CD4-positive, alpha-beta T cell treated with Interferon alpha-2 for 1 hour (primary cell): ENCODE measurements at regions not wholly inside any gene's neighbourhood (a gene's known extent, or its start where the extent isn't known, plus 50 kb on each side); places are given as distances from the start of the nearest gene placed in this dataset.

ENCODE experiments used
- DNase-seq, 2 donors: peaks; one replicate each; pipeline ENCODE4 v3.0.0-alpha.2; 2020 to 2022

- DNase-seq, result no peak
These were observed 622.3 kb upstream of the PLXNA2 start for GRCh38 chr1:208866386-208866955.

DNA sequence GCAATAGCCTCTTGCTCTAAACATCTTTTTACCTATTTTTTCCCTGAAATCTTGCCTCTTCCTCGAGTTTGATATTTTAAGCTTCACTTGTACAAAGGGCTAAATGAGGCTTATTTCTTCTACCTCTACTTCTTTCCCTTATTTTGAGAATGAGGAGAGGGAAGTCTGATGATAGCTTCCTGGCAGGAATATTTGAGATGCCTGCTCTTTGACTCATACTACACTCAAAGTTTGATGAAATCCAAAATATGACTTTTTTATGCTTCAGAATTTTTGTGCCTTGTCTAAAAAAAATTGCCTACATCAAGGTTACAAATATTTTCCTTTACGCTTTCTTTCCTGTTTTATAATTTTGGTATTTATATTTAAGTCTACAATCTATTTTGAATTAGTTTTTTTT, 624.4 kb upstream of the PLXNA2 start:
- DNase-seq, result no peak

DNA sequence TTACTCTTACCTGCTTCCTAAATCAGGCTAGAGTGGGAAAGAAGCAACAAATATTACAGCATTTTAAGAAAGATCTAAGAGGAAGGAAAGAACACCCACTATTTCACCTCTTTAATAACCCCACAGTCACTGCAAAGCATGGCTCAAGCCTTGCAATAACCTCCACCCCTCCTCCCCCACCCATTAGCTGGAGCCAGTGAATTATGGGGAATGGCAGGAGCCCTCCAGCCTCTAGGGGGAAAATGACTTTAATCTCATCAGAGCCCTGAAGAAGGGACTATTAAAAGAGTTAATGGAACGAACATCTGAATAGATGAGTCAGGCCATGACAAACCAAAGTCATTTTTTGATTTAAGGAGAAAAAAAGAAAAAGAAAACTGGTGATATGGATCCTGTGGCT, 630.7 kb upstream of the PLXNA2 start:
- DNase-seq, result no peak

GRCh38 chr1:208879022-208879421, 634.8 kb upstream of the PLXNA2 start:
- DNase-seq, result no peak

- DNase-seq, result no peak
These were observed 636.4 kb upstream of the PLXNA2 start for GRCh38 chr1:208880433-208881100.

- no peak for DNase-seq
These were observed 640.9 kb upstream of the PLXNA2 start for GRCh38 chr1:208885060-208885459.

- no peak for DNase-seq
These were observed 641.5 kb upstream of the PLXNA2 start for GRCh38 chr1:208885650-208886049.

DNA sequence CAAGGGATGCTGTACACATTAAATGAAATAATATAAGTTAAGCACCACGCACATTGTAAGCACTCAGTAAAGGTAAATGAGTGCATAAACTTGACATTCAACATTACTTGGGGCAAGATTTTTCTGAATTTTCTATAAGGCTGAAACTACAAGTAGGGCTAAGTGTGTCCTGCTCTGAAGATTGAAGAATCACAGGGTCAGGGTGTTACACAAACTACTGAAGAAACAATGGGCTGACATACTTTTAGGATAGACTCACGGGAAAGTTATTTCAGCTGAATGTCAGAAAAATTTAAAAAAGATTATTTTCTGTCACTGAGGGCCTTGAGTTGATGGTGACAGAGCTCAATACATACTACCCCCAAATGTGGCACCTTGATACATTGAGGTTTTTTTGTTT, 644.2 kb upstream of the PLXNA2 start:
- no peak for DNase-seq

GRCh38 chr1:208892147-208892546, 648.0 kb upstream of the PLXNA2 start:
- no peak for DNase-seq

- no peak for DNase-seq
These were observed 649.1 kb upstream of the PLXNA2 start for GRCh38 chr1:208893251-208893650.

DNA sequence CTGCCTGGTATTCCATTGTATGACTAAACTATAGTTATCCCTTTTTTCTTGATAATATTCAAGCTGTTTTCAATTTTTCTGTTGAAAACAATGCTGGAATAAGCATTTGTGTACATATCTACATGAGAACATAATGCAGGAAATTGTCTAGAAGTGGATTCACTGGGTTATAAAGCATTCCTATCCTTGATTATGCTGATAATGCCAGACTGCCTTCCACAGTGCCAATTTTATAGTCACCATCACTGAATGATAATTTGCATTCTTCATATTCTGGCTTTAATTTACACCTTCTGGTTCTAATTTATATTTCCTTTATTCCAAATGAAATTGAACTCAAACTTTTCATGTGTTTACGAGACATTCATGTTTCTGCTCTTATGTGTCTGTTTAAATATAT, 651.0 kb upstream of the PLXNA2 start:
- DNase-seq, result no peak

DNA sequence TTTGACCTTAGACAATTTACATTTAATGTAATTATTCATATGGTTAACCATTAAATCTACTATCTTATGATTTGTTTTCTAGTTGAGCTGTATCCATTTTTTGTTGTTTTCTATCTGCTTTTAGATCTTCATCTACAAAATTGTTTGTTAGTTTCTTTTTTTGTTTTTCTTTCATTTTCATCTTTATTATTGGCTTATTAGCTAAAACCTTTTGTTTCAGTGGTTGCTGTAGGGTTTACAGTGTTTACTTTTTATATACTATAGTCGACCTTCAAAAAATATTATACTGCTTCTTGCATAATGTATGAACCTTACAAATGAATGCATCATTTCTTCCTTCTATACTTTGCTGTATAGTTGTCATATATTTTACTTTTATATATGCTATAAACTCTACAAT, 651.6 kb upstream of the PLXNA2 start:
- no peak for DNase-seq

DNA sequence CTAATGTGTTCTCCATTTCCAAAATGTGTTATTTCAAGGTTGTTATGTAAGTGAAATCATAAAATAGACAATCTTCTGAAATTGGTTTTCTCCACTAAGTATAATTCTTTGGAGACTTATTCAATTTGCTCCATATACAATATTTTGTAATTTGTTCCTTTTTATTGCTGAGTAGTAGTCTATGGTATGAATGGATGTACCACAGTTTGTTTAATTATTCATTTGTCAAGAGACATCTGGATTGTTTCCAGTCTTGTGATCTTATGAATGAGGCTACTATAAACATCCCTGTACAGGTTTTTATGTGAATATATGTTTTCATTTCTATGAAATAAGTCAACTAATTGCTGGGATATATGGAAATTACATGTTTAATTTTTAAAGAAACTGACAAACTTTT, 652.6 kb upstream of the PLXNA2 start:
- no peak for DNase-seq

- DNase-seq, result no peak
These were observed 655.3 kb upstream of the PLXNA2 start for GRCh38 chr1:208899438-208899837.

DNA sequence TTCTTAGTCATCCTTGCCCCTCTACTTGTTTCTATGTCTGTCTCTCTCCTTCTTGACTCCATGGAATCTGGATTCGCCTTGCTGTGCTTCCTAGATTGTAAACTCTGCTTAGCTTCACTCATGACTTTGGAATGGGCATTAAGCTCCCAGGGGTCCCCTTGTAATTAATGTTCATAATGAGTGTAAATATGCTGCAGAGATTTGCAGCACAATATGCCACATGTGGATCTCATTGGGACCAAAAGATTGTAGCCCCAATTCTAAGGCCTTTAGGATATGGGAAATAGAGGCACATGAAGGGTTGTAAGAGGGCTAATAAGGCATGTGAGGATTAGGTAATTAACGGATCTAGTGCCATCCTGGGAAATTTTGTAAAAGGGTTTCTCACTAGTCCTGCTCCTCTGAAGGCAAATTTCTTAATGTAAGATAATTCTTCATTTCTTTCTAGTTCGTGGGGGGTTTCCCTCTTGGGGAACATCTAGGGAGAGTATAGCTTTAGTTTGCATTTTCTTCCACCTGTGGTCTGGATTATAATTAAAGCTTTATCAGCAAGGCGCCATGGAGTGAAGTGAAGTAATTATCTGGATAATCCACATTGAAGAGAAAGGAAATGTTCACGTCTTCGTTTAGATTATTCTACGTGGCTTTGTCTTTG, 659.2 kb upstream of the PLXNA2 start:
- DNase-seq, result no peak

DNA sequence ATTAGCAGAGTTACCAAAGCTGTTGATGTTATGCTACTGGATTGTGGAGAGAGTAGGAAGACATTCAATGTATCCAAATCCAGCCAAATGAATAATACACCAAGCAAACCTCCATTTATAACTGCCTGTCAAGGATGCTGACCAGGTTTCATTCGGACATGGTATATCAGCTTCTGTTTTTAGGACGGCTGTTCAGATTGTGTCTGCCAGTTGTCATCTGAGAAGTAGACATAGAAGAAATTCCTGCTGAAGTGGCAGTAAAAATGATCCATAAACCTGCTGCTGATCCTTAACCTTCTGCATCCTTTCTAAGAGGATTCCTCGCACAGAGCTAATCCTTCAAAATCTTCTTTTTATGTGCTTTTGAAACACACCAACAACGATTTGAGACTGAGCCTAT, 663.6 kb upstream of the PLXNA2 start:
- no peak for DNase-seq

DNA sequence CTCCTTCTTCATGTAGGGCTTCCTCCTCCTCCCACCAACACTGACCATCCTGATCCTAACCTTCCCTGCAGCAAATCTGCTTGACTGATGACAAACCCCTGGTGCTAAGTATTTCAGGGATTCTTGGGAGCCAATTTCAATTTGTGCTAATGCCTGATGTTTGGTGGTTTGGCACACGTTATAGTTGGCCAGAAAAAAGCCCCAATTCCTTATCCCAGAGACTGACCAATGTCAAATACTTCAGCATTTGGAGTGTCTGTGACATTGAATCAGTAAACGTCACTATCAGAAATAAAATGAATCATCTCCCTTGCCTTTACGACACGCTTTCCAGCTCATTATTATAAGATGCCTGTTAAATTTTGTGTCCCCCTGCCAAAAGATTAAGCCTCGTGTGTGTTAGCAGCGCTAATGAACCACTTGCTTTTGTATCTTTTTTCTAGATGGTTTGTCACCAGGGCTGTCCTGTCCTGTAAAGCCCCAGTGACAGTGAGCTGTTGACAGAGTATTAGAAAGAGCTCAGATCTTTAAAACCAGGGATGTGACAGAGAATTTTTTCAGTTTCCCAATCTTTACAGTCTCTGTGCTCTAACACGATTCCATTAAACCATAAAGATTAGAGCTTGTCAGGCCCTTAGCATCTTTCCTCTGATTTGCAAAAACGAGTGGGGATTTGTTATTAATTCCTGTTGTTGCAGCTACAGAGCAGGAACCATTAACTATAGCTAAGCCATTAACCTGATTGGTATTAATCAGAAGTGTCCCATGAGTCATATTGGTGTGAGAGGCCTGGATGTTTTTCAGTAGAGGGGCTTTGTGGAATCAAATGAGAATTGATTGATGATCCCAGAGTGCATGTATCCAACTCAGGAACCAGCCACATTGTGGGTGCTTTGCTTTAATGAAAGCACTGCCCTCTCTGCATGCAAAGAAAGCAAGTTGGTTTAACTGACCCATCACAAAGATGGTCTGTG, 665.1 kb upstream of the PLXNA2 start:
- DNase-seq, result no peak

DNA sequence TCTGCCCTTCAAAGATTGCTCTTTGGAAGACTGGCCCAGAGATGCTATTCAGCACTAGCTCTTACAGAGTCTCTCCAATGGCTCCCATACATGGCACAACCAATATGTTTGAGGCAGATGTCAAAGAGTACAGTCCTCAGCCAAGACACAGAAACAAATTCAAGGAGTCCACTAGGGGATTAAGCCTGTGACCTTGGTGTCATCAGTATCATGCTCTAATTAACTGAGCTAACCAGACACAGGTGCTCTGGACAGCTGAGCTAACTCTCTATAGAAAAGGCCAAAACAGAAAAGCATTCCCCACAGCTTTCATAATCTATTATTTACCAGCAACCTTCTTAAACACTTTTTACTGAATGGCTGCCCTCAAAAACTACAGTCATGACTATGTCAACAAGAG, 666.0 kb upstream of the PLXNA2 start:
- no peak for DNase-seq

GRCh38 chr1:208917281-208917680, 666.2 kb upstream of the CAMK1G start:
- DNase-seq, result no peak

DNA sequence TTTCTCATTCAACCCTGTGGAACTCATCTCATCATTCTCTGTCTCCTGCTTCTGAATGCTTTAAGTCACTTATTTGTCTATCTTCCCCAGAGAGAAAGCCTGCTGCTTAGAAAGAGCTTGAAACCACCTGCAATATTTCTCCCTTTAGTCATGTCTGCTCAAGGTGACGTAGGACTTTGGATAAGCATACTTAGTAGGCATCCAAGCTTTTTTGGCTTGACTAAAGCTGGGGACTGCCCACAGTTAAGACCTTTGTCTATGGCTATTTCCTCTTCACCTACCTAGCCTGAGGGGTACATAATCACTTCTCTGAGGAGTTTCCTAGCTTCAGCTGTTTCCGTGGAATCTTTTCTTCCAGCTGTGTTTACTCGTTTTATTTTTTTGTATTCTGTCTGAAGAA, 665.8 kb upstream of the CAMK1G start:
- no peak for DNase-seq

DNA sequence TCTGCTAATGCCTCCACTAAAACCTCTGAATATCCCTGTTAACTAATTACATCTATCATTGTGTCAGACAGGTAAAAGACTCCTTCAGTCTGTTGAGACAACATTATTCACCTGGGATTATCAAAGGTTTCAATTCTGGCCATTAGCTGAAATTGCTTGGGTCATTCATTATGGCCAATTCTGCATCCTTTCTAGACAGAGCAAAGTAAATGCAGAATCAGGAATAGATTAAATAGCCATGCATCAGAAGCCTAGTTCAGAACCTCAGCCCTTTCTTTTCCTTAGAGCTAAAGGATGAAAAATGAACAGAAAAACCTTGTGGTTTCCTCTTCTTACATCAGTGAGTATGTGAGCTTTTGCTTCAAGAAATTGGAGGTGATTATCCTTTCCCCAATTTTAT, 665.4 kb upstream of the CAMK1G start:
- no peak for DNase-seq

- DNase-seq, result no peak
These were observed 664.1 kb upstream of the CAMK1G start for GRCh38 chr1:208919371-208919770.

GRCh38 chr1:208921259-208921658, 662.3 kb upstream of the CAMK1G start:
- no peak for DNase-seq
